ENCODE measurements at regions not wholly inside any gene's neighbourhood (a gene's known extent, or its start where the extent isn't known, plus 50 kb on each side); places are given as distances from the start of the nearest gene placed in this dataset.

DNA sequence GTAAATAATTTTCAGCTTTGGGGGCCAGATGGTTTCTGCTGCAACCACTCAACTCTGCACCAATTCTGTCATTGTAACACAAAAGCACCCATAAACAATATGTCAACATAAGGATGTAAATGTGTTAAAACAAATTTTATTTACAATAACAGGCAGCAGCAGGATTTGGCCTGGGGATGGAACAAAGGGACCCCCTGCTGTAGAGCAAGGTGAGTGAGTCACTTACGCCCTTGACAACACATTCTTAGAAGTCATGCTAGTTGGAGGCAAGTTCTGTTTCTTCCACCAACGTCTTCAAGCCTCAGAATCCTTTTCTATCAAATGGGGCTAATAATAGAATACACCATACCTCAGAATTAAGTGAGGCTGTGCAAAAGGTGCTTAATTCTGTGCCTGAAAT lies 610.2 kb upstream of the SYT4 start:
- no peaks in the 10 kb centered on the region for H3K4me1 Mint-ChIP-seq (ENCODE audit: low read depth in 2 of 2)
- H3K36me3 Mint-ChIP-seq (ENCODE audit: insufficient read depth), result no peaks in the 10 kb centered on the region
- H3K9me3 Mint-ChIP-seq, result peaks cover 6 to 20% of the 10 kb centered on the region in 2 donors
- no peak for ATAC-seq (replicated peaks)
- no peak overlapping the region for H3K4me3 Mint-ChIP-seq
- no peaks in the 10 kb centered on the region for H3K27me3 Mint-ChIP-seq
- DNase-seq, result no peak
- no peak overlapping the region for H3K27ac Mint-ChIP-seq

GRCh38 chr18:43888598-43888997 lies 611.3 kb upstream of the SYT4 start:
- Mint-ChIP-seq H3K4me1 (ENCODE audit: low read depth in 2 of 2) (no peaks in the 10 kb centered on the region), H3K36me3 (ENCODE audit: insufficient read depth) (no peaks in the 10 kb centered on the region), H3K4me3 (no peak overlapping the region), H3K27me3 (no peaks in the 10 kb centered on the region), H3K9me3 (peaks cover 4 to 20% of the 10 kb centered on the region in 2 donors), H3K27ac (no peak overlapping the region)
- no peak for DNase-seq
- ATAC-seq (replicated peaks), result no peak

GRCh38 chr18:43893001-43893637 lies 615.8 kb upstream of the SYT4 start:
- Mint-ChIP-seq H3K4me1 (ENCODE audit: low read depth in 2 of 2) (no peaks in the 10 kb centered on the region), H3K27me3 (no peaks in the 10 kb centered on the region), H3K4me3 (no peak overlapping the region), H3K9me3 (peaks cover 4 to 24% of the 10 kb centered on the region in 2 donors), H3K36me3 (ENCODE audit: insufficient read depth) (peaks cover 3% of the 10 kb centered on the region), H3K27ac (no peak overlapping the region)
- DNase-seq, result no peak
- ATAC-seq (replicated peaks), result no peak

DNA sequence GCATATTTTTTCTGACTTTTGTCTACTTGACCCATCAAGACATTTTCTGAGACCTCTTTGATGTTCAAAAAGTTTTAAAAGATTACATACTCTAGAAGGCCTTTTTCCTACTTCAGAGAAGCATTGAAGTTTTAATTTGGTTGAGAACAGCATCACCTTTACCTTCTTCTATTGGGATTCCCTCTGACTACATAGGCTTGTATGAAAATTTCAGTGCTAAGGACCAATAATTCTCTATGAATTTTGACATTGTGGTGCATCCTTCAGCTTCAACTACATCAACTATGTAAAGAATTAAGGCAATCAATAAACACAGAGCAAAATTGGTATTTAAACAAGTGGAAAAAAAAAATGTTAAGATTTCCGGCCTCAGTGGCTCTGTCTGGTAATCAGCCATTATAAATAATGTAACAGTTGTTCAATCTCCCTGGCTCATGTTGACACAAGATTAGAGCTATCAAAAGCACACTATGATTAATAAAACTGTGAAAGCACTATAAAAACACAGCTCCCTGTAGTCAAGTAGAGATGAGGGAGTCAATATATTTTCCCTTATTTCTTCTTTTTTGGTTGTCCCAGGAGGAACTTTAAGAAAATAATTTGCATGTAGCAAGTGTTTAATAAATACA lies 627.0 kb upstream of the SYT4 start:
- Mint-ChIP-seq H3K36me3 (ENCODE audit: insufficient read depth) (no peaks in the 10 kb centered on the region), H3K27ac (no peak overlapping the region), H3K4me3 (no peak overlapping the region), H3K27me3 (no peaks in the 10 kb centered on the region), H3K9me3 (peaks cover 0 to 4% of the 10 kb centered on the region in 2 donors), H3K4me1 (ENCODE audit: low read depth in 2 of 2) (no peaks in the 10 kb centered on the region)
- ATAC-seq (replicated peaks) (no peak), DNase-seq (no peak)

GRCh38 chr18:43914018-43914417 lies 636.7 kb upstream of the SYT4 start:
- no peak for DNase-seq
- H3K4me3 Mint-ChIP-seq, result no peak overlapping the region
- no peaks in the 10 kb centered on the region for H3K36me3 Mint-ChIP-seq (ENCODE audit: insufficient read depth)
- H3K27me3 Mint-ChIP-seq, result no peaks in the 10 kb centered on the region
- H3K27ac Mint-ChIP-seq, result no peak overlapping the region
- H3K9me3 Mint-ChIP-seq, result peaks cover 5 to 17% of the 10 kb centered on the region in 2 donors
- H3K4me1 Mint-ChIP-seq (ENCODE audit: low read depth in 2 of 2), result no peaks in the 10 kb centered on the region
- ATAC-seq (replicated peaks), result no peak

DNA sequence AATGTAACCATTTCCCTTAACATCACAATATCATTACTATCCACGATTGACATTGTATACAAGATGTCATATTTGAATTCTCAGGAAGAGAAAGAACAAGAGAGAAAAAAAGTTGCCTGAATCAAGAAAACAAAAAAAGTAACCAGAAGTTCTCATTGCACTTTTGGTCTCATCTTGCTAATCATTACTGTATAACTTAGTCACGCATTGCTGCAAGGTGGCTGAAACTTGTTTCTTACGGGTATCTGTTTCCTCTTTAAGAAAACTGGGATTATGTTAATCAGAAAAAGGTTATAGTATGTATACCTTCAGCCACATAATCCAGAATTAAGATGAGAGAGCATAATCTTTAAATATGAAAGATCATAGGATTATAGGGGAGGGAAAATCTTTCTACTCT lies 639.7 kb upstream of the SYT4 start:
- no peak for ATAC-seq (replicated peaks)
- peaks cover 5 to 6% of the 10 kb centered on the region in 2 donors for H3K9me3 Mint-ChIP-seq
- H3K4me3 Mint-ChIP-seq, result no peak overlapping the region
- H3K27me3 Mint-ChIP-seq, result no peaks in the 10 kb centered on the region
- H3K27ac Mint-ChIP-seq, result no peak overlapping the region
- no peaks in the 10 kb centered on the region for H3K36me3 Mint-ChIP-seq (ENCODE audit: insufficient read depth)
- no peak for DNase-seq
- no peaks in the 10 kb centered on the region for H3K4me1 Mint-ChIP-seq (ENCODE audit: low read depth in 2 of 2)

DNA sequence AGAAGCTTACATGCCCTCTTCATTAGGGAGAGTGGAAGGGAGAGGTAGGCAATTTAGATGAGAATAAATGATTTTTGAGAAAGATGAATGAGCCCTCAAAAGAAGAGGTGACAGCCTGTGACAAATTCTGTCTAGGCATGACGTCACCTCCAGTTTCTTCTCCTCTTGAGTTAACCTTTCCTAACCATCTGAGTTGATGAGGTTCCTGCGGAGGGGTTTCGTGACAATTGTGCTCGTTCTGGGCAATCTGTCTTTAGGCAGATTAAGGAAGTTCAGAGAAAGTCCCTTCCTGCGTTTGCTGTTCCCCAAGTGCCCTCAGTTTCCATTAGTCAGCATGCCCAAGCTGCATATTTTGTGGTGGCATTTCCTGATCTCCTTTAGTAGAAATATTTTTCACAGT lies 640.2 kb upstream of the SYT4 start:
- no peaks in the 10 kb centered on the region for H3K27me3 Mint-ChIP-seq
- H3K27ac Mint-ChIP-seq, result no peak overlapping the region
- H3K36me3 Mint-ChIP-seq (ENCODE audit: insufficient read depth), result no peaks in the 10 kb centered on the region
- no peaks in the 10 kb centered on the region for H3K4me1 Mint-ChIP-seq (ENCODE audit: low read depth in 2 of 2)
- ATAC-seq (replicated peaks) (no peak), DNase-seq (no peak)
- H3K9me3 Mint-ChIP-seq, result peaks cover 0 to 4% of the 10 kb centered on the region in 2 donors
- no peak overlapping the region for H3K4me3 Mint-ChIP-seq

- ATAC-seq (replicated peaks), result no peak
- Mint-ChIP-seq H3K4me1 (ENCODE audit: low read depth in 2 of 2) (no peaks in the 10 kb centered on the region), H3K27ac (no peak overlapping the region), H3K4me3 (no peak overlapping the region), H3K36me3 (ENCODE audit: insufficient read depth) (no peaks in the 10 kb centered on the region), H3K9me3 (peaks cover 0 to 4% of the 10 kb centered on the region in 2 donors), H3K27me3 (no peaks in the 10 kb centered on the region)
- DNase-seq, result no peak
These were observed 642.3 kb upstream of the SYT4 start for GRCh38 chr18:43919551-43919950.

- ATAC-seq (replicated peaks) (no peak), DNase-seq (no peak)
- no peaks in the 10 kb centered on the region for H3K27me3 Mint-ChIP-seq
- no peaks in the 10 kb centered on the region for H3K36me3 Mint-ChIP-seq (ENCODE audit: insufficient read depth)
- peaks cover 0 to 2% of the 10 kb centered on the region in 2 donors for H3K9me3 Mint-ChIP-seq
- no peak overlapping the region for H3K27ac Mint-ChIP-seq
- H3K4me3 Mint-ChIP-seq, result no peak overlapping the region
- no peaks in the 10 kb centered on the region for H3K4me1 Mint-ChIP-seq (ENCODE audit: low read depth in 2 of 2)
These were observed 654.1 kb upstream of the SYT4 start for GRCh38 chr18:43931439-43931838.

GRCh38 chr18:43932140-43932539 lies 654.9 kb upstream of the SYT4 start:
- Mint-ChIP-seq H3K36me3 (ENCODE audit: insufficient read depth) (no peaks in the 10 kb centered on the region), H3K27me3 (no peaks in the 10 kb centered on the region), H3K9me3 (peaks cover 0 to 2% of the 10 kb centered on the region in 2 donors), H3K27ac (no peak overlapping the region), H3K4me3 (no peak overlapping the region), H3K4me1 (ENCODE audit: low read depth in 2 of 2) (no peaks in the 10 kb centered on the region)
- ATAC-seq (replicated peaks) (no peak), DNase-seq (no peak)

DNA sequence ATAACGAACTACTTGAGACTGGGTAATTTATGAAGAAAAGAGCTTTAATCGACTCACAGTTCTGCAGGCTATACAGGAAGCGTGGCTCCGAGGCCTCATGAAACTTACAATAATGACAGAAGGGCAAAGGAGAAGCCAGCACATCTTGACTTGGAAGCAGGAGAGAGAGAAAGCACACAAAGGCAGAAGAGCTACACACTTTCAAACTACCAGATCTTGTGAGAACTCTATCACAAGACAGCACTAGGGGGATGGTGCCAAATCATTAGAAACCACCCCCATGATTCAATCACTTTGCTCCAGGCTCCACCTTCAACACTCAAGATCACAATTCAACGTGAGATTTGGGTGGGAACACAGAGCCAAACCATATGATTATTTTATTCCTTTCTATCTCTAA lies 655.9 kb upstream of the SYT4 start:
- ATAC-seq (replicated peaks), result no peak
- no peaks in the 10 kb centered on the region for H3K4me1 Mint-ChIP-seq (ENCODE audit: low read depth in 2 of 2)
- H3K27me3 Mint-ChIP-seq, result no peaks in the 10 kb centered on the region
- no peaks in the 10 kb centered on the region for H3K36me3 Mint-ChIP-seq (ENCODE audit: insufficient read depth)
- DNase-seq, result no peak
- no peak overlapping the region for H3K27ac Mint-ChIP-seq
- H3K4me3 Mint-ChIP-seq, result no peak overlapping the region
- peaks cover 0 to 2% of the 10 kb centered on the region in 2 donors for H3K9me3 Mint-ChIP-seq

- no peaks in the 10 kb centered on the region for H3K4me1 Mint-ChIP-seq (ENCODE audit: low read depth in 2 of 2)
- no peaks in the 10 kb centered on the region for H3K27me3 Mint-ChIP-seq
- H3K4me3 Mint-ChIP-seq, result no peak overlapping the region
- H3K36me3 Mint-ChIP-seq (ENCODE audit: insufficient read depth), result no peaks in the 10 kb centered on the region
- ATAC-seq (replicated peaks) (no peak), DNase-seq (no peak)
- no peak overlapping the region for H3K27ac Mint-ChIP-seq
- peaks cover 3% of the 10 kb centered on the region in 2 donors for H3K9me3 Mint-ChIP-seq
These were observed 657.0 kb upstream of the SYT4 start for GRCh38 chr18:43934322-43934721.

DNA sequence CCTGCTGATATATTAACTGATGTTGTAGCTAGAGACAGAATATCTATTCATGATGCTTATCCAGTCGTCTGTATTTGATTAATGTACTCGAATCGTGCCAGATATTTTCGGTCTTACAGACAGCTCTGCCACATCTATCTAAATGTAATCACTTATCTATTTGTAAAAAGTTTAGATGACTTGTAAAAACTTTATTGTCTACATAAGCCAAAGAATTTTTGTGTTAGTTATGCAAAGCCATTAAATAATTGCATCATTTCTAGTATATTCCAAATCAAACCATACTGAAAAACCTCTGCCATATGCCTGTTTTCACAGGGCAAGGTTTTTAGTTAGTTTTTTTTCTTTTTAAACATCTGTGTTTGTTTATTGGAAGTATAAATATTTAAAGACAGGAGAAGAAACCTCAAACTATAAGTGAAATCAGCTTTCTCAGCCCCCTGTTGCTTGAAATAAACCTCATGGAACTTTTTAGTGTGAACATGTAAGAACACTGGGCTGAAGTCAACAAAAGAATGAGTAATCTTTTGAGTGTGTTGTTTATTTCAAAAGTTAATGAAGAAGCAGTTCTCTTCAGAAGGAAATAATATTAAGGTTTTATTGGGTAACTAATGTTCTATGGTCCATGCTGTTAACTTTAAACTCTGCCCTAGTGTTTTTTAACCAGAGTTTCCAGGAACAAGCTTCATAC lies 657.6 kb upstream of the SYT4 start:
- Mint-ChIP-seq H3K4me3 (no peak overlapping the region), H3K36me3 (ENCODE audit: insufficient read depth) (no peaks in the 10 kb centered on the region), H3K9me3 (peaks cover 6 to 7% of the 10 kb centered on the region in 2 donors), H3K27ac (no peak overlapping the region), H3K27me3 (no peaks in the 10 kb centered on the region), H3K4me1 (ENCODE audit: low read depth in 2 of 2) (no peaks in the 10 kb centered on the region)
- ATAC-seq (replicated peaks), result no peak
- DNase-seq, result no peak

- Mint-ChIP-seq H3K4me3 (no peak overlapping the region), H3K4me1 (ENCODE audit: low read depth in 2 of 2) (no peaks in the 10 kb centered on the region), H3K36me3 (ENCODE audit: insufficient read depth) (no peaks in the 10 kb centered on the region), H3K27me3 (no peaks in the 10 kb centered on the region), H3K27ac (no peak overlapping the region), H3K9me3 (peaks cover 6 to 7% of the 10 kb centered on the region in 2 donors)
- no peak for DNase-seq
- ATAC-seq (replicated peaks), result no peak
These were observed 658.9 kb upstream of the SYT4 start for GRCh38 chr18:43936176-43936575.
